Bronchial epithelial cell (primary cell): ENCODE measurements at regions not wholly inside any gene's neighbourhood (a gene's known extent, or its start where the extent isn't known, plus 50 kb on each side); places are given as distances from the start of the nearest gene placed in this dataset.

Experiments
- DNase-seq: peaks from one replicate; pipeline ENCODE4 v3.0.0-alpha.2; 2010; ENCODE audit warnings: low read depth
- FAIRE-seq: peaks from 2 replicates; lab custom pipeline; 2011; peaks lifted over from hg19 to GRCh38; lab: Jason Lieb, UNC
- H3K27me3 ChIP-seq: 2 replicates; pipeline ENCODE4 v1.5.1; 2011; ENCODE audit warnings: low read length; ENCODE audit not compliant: control insufficient read depth, insufficient read depth
- H3K36me3 ChIP-seq: 2 replicates; pipeline ENCODE4 v1.5.1; 2011; ENCODE audit warnings: low read length; ENCODE audit not compliant: control insufficient read depth, insufficient read depth
- H3K4me3 ChIP-seq: 2 replicates; pipeline ENCODE4 v1.5.1; 2011; ENCODE audit warnings: mild to moderate bottlenecking, low read depth, low read length, control low read depth
- TF ChIP-seq, protein P1 (sequence below): IDR thresholded peaks from 2 replicates; pipeline ENCODE4 v1.5.1; 2011; ENCODE audit warnings: mild to moderate bottlenecking, moderate library complexity, low read length, control low read depth, inconsistent platforms; ENCODE audit not compliant: insufficient read depth, severe bottlenecking

DNA sequence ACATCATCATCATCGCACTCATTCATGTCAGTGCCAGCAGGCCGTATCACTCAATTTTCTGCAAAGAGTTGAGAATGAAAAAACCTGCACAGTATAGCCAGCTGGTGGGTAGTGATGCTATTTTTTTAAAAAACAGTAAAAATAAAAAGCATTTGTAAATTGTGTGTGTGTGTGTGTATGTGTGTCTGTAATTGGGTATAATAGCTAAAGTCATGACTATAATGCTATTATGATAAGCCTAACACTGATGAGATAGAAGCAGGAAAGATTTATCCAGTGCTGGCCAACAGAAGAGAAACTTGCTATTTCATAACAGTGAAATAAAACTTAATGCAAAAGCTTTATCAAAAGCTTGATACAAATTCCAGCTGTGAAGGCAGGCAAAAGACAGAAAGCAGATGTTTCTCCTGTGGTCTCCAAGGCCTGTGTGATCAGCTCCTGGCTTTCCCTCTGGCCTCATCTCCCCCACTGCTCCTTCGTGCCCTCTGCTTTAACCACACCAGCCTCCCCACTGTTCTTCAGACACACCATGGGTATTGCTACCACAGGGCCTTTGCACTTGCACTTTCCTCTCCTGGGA is 206.2 kb upstream of the IRX5 start:
- FAIRE-seq = no peak
- no peaks in the 10 kb centered on the region for H3K36me3 ChIP-seq
- TF ChIP-seq, protein P1, sequence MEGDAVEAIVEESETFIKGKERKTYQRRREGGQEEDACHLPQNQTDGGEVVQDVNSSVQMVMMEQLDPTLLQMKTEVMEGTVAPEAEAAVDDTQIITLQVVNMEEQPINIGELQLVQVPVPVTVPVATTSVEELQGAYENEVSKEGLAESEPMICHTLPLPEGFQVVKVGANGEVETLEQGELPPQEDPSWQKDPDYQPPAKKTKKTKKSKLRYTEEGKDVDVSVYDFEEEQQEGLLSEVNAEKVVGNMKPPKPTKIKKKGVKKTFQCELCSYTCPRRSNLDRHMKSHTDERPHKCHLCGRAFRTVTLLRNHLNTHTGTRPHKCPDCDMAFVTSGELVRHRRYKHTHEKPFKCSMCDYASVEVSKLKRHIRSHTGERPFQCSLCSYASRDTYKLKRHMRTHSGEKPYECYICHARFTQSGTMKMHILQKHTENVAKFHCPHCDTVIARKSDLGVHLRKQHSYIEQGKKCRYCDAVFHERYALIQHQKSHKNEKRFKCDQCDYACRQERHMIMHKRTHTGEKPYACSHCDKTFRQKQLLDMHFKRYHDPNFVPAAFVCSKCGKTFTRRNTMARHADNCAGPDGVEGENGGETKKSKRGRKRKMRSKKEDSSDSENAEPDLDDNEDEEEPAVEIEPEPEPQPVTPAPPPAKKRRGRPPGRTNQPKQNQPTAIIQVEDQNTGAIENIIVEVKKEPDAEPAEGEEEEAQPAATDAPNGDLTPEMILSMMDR = no peak
- no peak for DNase-seq
- no peaks in the 10 kb centered on the region for H3K27me3 ChIP-seq
- H3K4me3 ChIP-seq = no peak overlapping the region

DNA sequence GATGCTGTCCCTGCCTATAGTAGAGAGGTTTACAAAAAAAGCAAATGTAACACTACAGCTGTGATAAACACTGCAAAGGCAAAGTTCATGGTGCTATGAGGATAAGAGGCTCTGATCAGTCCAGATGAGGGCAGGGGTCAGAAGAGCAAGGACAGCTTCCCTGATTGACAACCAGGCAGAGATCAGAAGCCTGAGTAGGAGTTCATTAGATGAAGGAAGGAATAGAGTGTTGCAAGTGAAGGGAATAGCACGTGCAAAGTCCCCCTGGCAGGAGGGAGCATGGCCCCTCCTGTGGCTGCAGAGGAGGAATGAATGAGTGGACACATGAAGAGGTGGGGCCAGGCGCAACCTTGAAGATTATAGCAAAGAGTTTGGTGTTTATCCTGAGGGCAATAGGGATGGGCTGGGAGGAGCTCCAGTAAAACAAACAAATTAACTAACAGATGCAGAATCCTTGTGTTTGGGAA is 208.4 kb upstream of the IRX5 start:
- H3K4me3 ChIP-seq = no peak overlapping the region
- FAIRE-seq (no peak), DNase-seq (peak; percentile 11)
- H3K36me3 ChIP-seq = no peaks in the 10 kb centered on the region
- no peaks in the 10 kb centered on the region for H3K27me3 ChIP-seq
- TF ChIP-seq, protein P1 = no peak

DNA sequence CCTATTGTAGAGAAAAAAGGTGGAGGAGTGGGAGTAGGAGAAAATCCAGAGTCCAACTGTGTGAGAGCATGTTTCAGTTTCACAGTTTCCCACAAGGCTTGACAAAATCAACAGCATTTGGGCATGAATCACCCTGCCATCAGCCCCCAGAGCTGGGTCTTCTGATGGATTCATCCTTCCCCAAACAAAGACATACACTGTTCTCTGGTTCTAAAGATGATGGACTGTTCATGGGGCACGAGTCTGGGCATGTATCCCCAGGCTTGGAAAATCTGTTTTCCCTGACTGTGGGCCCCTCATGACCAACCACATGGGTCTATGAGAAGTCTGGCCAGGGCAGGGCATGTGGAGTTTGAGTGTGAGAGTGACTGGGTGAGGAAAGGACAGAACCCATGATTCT is 210.4 kb upstream of the IRX5 start:
- Histone ChIP-seq H3K27me3 (no peaks in the 10 kb centered on the region), H3K4me3 (no peak overlapping the region), H3K36me3 (no peaks in the 10 kb centered on the region)
- FAIRE-seq = no peak
- DNase-seq = peak; percentile 91
- TF ChIP-seq, protein P1 = no peak

DNA sequence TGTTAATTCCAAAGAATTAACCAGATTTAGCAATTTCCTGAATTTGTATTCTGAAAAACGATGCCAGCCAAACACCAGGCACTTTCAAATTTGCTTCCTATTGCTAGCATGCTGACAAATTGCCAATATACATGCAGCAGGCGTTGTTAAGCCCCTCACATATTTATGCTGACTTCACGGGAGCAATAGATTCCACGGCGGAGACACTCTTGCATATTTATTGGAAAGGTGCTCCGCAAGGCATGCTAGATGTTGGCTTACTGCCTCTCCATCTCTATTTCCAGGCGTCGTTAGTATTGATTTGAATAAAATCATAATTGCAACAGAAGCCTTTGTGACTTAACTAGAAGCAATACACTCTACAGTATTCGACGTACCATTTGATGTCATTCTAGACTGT is 211.0 kb upstream of the IRX5 start:
- FAIRE-seq (no peak), DNase-seq (no peak)
- H3K27me3 ChIP-seq = no peaks in the 10 kb centered on the region
- H3K36me3 ChIP-seq = no peaks in the 10 kb centered on the region
- TF ChIP-seq, protein P1 = no peak
- no peak overlapping the region for H3K4me3 ChIP-seq

DNA sequence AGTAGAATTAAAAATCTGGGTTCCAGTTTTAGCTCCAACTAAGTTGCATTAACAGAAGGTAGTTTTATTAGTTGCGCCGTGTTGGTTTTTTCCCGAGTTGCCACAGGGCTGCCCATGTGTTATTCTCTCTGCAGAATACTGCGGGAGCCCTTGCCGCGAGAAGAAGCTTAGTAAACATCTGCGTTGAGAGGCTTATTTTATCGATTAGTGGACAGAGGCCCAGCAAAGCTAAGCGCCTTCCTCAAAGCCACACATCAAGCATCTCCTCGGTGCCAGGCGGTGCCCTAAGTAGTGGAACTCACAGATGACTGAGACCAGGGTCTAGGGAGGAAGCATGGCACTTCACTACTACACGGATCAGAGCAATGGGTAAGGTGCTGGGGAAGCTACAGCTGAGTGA is 212.3 kb upstream of the IRX5 start:
- no peaks in the 10 kb centered on the region for H3K36me3 ChIP-seq
- TF ChIP-seq, protein P1 = no peak
- H3K4me3 ChIP-seq = no peak overlapping the region
- no peak for DNase-seq
- no peak for FAIRE-seq
- no peaks in the 10 kb centered on the region for H3K27me3 ChIP-seq

DNA sequence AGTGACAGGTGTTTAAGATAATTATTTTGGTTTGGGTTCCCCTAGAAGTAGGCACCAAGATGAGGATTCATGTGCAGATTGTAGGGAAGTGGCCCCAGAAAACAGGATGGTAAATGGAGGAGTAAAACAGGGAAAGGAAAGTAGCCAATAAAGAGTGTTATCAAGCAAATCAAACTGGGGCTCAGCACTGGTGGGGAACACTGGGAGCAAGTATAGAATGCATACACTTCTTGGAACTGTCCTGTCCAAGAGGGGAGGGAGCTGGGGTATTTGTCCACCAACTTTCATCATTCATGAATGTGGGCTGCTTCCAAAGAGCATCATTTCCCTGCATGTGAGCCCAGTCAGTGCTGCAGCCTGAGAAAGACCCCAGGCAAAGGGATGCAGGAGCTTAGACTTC is 215.7 kb upstream of the IRX5 start:
- FAIRE-seq (no peak), DNase-seq (no peak)
- Histone ChIP-seq H3K4me3 (no peak overlapping the region), H3K27me3 (no peaks in the 10 kb centered on the region), H3K36me3 (no peaks in the 10 kb centered on the region)
- TF ChIP-seq, protein P1 = no peak
